GM21786 (cell line): ENCODE measurements at regions not wholly inside any gene's neighbourhood (a gene's known extent, or its start where the extent isn't known, plus 50 kb on each side); places are given as distances from the start of the nearest gene placed in this dataset.

ENCODE experiments used
- ATAC-seq: cut with Tn5 transposase; IDR thresholded peaks from one replicate; pipeline ENCODE4 v1.9.1; 2021; ENCODE audit not compliant: unreplicated experiment

DNA sequence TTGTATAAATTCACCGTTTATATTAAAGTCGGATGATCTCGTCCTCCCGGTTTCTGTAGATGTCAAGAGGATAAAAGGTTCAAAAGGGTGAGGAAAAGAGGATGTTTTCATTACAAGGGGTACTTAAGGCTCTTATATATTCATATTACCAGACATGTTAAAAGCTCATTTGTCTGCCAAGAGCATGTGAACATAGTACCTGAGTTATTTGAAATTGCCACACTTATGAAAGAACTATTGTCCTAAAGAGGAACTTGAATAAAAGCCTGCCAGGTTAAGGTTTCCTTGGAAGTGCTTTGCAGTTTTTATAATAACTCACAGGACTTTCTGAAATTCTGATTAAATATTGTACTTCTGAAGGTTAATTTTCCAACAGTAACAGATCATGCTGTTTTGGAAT is 1915.1 kb downstream of the MAT2B start:
- no peak for ATAC-seq

DNA sequence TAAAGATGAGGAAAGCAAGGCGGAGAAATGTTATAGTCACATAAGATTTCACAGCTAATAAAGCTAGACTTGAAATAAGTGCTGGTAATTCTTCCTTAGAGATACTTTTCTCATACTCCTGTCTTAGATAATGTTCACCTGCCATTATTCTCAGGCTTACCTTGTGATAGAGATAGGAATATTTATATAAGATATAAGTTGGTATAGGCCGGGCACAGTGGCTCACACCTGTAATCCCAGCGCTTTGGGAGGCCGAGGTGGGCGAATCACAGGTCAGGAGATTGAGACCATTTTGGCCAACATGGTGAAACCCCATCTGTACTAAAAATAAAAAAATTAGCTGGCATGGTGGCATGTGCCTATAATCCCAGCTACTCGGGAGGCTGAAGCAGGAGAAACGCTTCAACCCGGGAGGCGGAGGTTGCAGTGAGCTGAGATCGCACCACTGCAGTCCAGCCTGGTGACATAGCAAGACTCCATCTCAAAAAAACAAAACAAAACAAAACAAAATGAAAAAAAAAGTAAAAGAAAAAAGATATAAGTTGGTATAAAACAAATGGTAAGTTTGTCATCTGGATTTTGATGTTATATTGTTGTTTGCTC is 1918.4 kb downstream of the MAT2B start:
- ATAC-seq: no peak

- ATAC-seq: no peak
Observed at GRCh38 chr5:165425594-165425993, 1920.2 kb downstream of the MAT2B start.

DNA sequence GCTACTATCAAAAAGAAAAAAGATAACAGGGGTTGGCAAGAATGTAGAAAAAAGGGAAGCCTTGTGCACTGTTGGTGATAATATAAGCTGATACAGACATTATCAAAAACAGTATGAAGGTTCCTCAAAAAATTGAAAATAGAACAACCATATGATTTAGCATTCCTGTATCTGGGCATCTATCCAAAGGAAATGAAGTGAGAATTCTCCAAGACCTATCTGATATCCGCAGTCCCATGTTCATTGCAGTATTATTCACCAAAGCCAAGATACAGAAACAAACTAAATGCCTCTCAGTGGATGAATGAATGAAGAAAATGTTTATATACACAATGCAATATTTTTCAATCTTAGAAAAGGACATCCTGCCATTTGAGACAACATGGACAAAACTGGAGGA is 1943.3 kb downstream of the MAT2B start:
- no peak for ATAC-seq

- ATAC-seq: no peak
Observed at GRCh38 chr5:165457859-165458481, 1952.6 kb downstream of the MAT2B start.

GRCh38 chr5:165459232-165459631 is 1953.8 kb downstream of the MAT2B start:
- ATAC-seq: no peak

DNA sequence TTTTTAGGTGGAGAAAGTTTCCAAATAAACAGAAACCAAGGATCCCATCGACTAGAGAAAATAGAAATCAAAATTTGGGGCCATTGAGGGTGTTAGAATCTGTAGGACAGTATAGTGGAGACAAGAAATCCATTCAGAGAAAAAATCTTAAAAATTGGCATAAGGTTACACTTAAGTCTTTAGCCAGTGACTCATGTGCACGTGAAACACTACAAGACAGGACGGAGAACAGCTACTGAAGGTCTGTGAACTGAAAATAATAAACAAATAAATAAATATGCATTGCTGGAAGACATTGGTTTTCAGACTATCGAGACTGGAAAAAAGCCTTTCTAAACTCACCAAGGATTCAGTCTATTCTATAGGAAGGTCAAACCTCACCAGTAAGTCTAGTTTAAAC is 1955.5 kb downstream of the MAT2B start:
- no peak for ATAC-seq

- no peak for ATAC-seq
Observed at GRCh38 chr5:165477546-165477945, 1972.1 kb downstream of the MAT2B start.

GRCh38 chr5:165495829-165496380 is 1990.5 kb downstream of the MAT2B start:
- ATAC-seq: no peak

DNA sequence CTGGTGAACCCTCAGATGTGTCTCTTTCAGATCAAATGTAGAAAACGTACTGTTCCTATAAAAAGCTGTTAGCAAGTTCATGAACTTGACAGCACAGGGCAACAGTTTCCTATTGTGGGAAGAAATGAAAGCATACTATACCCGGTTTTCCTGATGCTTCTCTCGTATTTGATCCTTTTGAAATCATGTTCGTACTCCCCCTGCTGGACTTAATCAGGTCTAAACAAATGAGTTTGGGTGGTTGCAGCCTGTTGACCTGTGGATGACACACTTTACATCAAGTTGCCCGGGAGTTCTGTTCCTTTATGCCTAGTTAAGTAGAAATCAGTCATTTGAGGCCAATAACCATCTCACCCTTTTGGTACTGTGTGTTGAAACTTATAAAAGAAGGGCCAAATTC is 1992.3 kb downstream of the MAT2B start:
- ATAC-seq: no peak

DNA sequence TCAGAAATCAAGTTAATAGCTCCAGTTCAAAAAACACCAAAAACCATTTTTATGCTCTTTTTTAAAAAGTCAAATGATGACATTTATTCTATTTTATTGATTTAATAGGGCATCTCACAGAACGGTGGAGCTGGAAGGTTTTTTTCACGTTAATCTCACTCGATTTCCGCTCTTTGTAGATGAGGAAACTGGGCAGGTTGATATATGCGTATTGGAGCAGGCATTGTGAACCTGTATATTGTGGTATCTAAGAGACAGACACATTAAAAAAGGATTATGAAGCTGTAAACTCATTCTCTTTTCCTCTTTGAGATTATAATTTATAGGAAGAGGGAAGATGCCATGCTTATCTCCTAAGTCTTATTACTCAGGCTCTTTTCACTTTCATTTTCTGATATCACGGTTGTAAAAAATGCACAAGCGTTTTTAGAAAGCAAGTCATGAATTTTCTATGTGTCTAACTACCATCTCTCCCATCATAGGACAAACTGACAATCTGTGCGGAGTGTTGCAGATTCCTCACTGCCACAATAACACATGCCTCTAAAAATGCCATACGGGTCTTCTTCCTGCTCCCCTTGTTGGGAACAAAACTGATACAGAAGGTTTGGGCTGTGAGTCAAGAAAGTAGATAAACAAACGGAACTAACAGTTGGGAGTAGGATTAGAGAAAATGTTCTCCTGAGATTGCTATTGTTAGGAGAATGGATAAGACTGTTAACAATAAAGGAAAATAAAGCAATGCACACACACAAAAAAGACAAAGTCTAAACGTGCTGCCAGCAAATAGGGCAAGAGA is 1997.7 kb downstream of the MAT2B start:
- ATAC-seq: no peak

DNA sequence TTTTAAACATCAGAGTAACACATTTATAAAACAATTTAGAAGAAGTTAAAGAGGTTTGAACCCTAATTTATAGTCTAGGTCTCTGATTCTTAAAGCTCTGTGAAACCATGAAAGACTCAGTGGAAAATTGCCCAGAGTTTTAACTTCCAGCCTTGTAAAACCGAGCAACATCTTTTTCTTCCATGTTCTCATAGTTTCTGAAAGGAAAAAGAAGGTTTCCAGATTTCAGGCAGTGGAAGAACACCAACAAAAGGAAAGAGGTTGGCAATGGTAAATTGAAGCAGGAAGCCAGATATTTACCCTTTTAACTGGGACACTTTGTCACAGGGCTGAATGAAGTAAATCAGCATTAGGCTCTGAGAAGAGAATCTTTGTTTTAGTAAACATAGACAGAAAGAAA is 1999.3 kb downstream of the MAT2B start:
- no peak for ATAC-seq

DNA sequence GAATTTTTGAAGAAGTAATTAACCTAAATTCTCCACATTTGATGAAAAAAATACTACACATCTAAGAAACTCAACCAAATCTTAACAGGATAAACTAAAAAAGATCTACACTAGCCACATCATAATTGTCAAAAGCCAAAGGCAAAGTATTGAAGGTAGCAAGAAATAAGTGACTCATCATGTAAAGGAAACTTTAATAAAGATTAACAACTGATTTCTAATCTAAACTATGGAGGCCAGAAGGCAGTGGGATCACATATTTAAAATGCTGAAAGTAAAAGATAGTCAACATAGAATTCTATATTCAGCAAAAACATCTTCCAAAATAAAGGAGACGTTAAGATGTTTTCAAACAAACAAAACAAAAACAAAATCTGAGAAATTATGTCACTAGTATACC is 2002.9 kb downstream of the MAT2B start:
- ATAC-seq: no peak

GRCh38 chr5:165508861-165509260 is 2003.4 kb downstream of the MAT2B start:
- ATAC-seq: no peak

- no peak for ATAC-seq
Observed at GRCh38 chr5:165521816-165522610, 2016.6 kb downstream of the MAT2B start.

GRCh38 chr5:165525271-165525670 is 2019.9 kb downstream of the MAT2B start:
- ATAC-seq: no peak

- no peak for ATAC-seq
Observed at GRCh38 chr5:165526357-165526756, 2020.9 kb downstream of the MAT2B start.

- ATAC-seq: no peak
Observed at GRCh38 chr5:165527577-165527976, 2022.2 kb downstream of the MAT2B start.

GRCh38 chr5:165538065-165538464 is 2032.6 kb downstream of the MAT2B start:
- no peak for ATAC-seq

DNA sequence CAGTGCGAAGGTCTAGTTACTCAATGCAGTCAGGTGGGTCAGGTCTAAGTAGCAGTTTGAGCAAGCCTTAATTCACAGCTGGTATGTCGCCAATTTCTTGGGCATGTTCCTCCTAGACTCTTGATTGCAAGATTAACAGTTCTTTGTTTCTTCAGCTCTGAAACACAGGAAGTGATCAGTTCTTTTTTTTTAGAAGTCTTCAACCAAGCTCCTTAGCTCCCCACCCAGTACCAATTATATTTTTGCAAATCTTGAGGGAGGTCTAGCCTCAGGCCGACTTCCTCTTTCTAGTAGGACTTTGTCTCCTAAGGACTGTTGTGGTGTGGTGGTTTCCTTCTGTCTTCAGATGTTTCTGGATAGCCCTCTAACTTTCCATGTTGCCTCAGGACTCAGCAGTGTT is 2054.2 kb downstream of the MAT2B start:
- peak; percentile 59 for ATAC-seq

DNA sequence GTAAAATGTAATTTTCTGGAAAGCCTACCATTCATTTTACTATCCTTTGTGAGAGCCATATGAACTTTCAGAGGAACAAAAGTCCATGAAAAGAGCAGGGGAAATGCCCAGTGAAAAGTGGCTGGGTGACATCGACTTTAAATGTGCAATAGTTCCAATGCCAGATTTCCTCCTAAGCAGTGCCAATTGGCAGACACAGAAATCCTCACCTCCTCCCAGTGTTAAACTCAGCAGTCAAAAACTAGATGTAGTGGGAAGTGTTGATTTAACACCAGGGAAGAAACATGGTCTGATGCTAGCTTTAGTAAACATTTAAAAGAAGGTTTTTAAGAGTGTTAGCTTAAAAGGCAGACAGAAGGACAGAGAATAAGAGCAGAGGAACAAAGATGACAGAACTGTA is 2055.2 kb downstream of the MAT2B start:
- ATAC-seq: no peak
